GM21717 (cell line): ENCODE measurements at regions not wholly inside any gene's neighbourhood (a gene's known extent, or its start where the extent isn't known, plus 50 kb on each side); places are given as distances from the start of the nearest gene placed in this dataset.
A peak's percentile ranks its signal among the peaks of the same experiment; 100 is the strongest.
"Not testable (repeated sequence)": the region's sequence is repeated elsewhere in the genome, so short reads cannot be mapped to it uniquely, and the experiment has no call there.

Experiments
- ATAC-seq: cut with Tn5 transposase; IDR thresholded peaks from one replicate; pipeline ENCODE4 v1.9.1; 2021; ENCODE audit warnings: mild to moderate bottlenecking, moderate library complexity; ENCODE audit not compliant: unreplicated experiment

DNA sequence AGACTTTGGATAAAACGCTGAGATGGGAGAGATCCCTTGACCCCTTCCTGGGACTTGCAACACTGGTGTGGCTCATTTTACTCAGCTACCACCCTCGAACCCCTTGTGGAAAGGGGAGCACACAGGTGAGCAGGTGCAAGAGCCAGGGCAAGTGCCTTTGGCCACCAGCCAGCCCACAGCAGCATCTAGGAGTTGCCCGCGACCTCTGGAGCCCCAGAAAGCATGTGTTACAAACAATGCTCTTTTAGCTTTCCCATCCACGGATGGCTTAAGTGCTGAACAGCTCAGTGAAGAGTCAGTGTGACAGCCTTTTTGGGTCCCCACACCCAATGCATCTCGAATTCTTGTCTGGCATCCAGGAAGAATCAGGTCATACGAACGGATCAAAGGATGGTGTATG is 197.8 kb downstream of the MEMO1 start:
- ATAC-seq, result no peak

DNA sequence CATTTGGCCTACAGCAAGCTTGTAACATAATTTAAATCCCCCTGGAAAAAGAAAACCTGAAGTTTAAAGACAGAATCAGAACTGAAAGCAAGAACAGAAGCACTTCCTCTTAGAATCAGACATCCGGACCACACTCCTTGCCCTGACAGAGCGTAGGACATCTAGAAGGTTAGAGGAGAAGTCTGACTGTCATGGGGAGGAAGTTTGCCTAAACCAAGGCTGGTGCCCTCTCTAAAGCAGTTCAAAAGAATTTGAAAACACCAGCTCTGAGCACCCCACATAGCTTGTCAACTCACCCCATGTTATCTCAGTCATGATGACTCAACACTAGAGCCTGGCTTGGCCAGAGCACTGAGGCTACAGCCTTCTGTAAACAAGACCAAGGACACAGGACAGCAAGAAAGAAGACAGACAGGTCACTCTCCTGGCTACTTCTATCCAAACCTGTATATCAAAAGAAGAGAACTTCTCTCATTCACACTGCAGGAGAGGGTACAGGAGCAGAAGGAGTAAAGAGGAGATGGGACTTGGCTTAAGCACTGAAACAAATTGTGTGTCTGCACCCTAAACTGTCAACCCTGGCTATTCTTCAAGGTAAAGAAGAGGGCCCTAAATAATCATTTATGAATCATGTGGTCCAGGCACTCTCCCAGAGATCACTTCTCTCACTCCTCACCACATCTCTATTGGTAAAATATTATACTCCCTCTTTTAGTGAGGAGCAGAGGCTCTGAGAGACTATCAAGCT is 198.6 kb downstream of the MEMO1 start:
- ATAC-seq, result peak; percentile 100

DNA sequence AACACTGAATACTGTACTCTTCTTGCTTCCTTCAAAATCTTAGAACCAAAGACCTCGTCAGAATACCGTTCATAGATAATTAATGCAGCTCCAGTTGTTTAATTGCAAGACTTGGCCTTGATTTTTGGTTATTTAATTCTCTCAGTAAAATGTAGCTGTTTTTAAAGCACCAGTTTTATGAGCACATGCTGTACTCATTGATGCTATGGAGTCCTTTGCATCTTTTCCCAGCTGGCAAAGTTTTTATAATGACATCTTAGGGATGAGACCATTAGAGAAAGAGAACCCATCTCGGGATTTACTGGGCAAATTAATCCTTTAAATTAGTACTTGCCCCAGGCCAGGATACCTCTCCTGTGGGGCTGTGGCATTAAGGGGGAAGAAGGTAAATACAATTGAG is 199.3 kb downstream of the MEMO1 start:
- ATAC-seq, result no peak

DNA sequence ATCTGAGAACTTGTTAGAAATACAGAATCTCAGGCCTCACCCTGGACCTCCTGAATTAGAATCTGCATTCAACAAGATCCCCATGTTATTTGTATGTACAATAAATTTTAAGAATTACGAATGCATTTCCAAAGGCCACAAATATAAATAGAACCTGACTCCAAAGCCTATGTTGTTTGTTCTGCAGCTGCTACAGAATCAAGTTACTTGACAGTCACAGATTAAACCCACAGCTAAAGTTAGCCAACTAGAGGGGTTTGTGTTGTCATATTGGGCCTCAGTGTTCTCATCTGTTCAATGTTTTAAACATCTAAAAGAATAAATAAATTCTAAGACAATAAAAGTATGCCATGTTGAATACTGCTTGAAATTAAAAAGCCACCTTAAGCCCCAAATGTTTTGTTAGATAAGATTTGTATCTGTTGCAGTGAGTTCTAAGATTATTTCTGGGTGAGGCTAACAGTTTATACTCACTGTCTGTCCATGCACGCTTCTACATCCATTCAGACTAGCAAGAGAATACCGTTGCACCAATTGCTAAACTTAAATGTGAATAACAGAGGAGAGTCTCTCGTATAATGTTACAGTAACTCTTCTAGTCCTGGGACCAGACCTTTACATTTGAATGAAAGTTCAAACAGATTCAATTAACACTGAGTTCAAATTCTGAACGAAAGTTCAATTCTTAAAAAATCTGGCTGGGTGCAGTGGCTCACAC is 200.4 kb downstream of the MEMO1 start:
- no peak for ATAC-seq

DNA sequence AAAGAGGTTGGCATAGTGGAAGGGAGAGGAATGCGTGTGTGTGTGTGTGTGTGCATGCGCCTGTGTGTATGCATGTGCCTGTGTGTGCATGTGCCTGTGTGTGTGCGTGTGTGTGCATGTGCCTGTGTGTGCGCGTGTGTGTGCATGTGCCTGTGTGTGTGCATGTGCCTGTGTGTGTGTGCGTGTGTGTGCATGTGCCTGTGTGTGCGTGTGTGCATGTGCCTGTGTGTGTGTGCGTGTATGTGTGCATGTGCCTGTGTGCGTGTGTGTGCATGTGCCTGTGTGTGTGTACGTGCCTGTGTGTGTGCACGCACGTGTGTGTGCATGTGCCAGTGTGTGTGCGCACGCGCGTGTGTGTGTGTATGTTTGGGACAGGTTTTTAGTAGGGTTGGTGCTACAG is 205.1 kb downstream of the MEMO1 start:
- no peak for ATAC-seq

DNA sequence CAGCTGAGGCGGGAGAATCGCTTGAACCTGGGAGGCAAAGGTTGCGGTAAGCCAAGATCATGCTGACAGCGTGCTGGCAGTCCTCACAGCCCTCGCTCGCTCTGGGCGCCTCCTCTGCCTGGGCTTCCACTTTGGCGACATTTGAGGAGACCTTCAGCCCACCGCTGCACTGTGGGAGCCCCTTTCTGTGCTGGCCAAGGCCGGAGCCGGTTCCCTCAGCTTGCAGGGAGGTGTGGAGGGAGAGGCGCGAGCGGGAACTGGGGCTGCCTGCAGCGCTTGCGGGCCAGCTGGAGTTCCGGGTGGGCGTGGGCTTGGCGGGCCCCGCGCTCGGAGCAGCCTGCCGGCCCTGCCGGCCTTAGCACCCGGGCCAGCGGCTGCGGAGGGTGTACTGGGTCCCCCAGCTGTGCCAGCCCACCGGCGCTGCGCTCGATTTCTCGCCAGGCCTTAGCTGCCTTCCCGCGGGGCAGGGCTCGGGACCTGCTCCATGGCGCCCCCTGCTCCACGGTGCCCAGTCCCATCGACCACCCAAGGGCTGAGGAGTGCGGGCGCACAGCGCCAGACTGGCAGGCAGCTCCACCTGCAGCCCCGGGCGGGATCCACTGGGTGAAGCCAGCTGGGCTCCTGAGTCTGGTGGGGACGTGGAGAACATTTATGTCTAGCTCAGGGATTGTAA is 207.2 kb downstream of the MEMO1 start:
- not testable (repeated sequence) for ATAC-seq

DNA sequence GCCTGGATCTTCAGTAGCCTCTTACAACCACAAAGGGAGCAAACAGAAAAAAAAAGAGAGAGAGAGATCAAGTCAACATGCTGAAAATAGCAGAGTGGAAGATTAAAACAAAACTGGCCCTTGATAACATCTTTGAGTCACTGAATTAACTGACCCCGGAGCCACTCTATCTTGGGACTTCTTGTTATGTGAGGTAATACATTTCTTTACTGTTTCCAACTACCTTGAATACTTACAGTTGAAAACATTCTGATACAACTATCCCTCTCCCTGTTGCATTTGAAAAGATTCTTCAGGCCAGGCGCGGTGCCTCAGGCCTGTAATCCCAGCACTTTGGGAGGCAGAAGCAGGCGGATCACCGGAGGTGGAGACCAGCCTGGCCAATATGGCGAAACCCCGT is 208.1 kb downstream of the MEMO1 start:
- no peak for ATAC-seq

DNA sequence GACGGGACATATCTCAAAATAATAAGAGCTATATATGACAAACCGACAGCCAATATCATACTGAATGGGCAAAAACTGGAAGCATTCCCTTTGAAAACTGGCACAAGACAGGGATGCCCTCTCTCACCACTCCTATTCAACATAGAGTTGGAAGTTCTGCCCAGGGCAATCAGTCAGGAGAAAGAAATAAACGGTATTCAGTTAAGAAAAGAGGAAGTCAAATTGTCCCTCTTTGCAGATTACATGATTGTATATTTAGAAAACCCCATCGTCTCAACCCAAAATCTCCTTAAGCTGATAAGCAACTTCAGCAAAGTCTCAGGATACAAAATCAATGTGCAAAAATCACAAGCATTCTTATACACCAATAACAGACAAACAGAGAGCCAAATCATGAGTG is 211.5 kb downstream of the MEMO1 start:
- ATAC-seq, result not testable (repeated sequence)

DNA sequence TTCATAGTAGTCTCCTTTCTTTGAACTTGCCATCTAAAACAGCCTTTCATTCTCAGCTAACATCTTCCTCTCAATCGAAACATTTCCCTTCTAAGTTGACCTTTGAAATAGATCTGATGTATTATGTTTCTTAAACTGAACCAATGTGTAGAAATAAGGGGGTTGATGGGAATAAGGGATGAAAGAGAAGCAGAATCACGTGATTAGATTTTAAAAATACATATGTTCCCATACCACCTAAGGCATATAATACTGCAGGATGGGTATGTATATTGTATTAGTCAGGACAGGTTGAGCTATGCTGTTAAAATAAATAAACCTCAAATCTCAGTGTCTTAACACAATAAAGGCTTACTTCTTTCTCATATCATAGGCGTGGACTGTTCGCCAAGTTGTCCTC is 207.5 kb upstream of the SRD5A2 start:
- ATAC-seq, result no peak

DNA sequence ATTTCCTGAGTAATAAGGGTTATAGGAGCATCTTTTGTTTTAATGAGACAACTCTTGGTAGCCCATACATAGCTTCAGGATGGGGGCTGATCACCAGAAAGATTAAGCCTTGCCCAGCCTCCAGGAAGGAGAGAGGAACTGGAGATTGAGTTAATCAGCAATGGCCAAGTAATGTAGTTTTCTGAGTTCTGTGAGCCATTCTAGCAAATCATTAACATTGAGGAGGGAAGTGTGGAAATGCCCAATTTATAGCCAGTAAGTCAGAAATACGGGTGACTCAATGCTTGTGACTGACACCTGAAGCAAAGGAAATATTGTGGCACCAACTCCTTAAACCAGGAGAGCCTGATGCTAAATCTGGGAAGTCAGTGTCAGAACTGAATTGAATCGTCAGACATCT is 205.1 kb upstream of the SRD5A2 start:
- ATAC-seq, result no peak

DNA sequence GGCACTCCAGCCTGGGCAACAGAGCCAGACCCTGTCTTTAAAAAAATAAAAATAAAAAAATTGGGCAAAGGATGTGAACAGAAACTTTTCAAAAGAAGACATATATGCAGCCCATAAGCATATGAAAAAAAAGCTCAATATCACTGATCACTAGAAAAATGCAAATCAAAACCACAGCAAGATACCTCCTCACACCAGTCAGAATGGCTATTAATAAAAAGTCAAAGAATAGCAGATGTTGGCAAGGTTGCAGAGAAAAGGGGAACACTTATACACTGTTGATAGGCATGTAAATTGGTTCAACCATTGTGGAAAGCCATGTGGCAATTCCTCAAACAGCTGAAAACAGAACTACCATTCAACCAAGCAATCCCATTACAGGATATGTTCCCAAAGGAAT is 204.1 kb upstream of the SRD5A2 start:
- ATAC-seq, result no peak

DNA sequence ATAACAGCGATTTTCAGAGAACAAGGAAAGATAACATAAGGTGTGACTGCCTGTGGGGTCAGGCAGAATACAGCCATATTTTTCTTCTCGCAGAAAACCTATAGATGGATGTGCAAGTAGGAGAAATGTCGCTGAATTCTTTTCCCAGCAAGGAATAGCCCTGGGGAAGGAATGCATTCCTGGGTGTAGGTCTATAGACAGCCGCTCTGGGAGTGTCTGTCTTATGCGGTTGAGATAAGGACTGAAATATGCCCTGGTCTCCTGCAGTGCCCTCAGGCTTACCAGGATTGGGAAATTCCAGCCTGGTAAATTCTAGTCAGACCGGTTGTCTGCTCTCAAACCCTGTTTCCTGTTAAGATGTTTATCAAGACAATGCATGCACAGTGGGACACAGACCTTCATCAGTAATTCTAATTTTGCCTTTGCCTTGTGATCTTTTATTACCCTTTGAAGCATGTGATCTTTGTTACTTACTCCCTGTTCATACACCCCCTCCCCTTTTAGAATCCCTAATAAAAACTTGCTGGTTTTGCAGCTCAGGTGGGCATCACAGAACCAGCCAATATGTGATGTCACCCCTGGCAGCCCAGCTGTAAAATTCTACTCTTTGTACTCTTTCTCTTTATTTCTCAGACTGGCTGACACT is 202.8 kb upstream of the SRD5A2 start:
- ATAC-seq, result not testable (repeated sequence)

DNA sequence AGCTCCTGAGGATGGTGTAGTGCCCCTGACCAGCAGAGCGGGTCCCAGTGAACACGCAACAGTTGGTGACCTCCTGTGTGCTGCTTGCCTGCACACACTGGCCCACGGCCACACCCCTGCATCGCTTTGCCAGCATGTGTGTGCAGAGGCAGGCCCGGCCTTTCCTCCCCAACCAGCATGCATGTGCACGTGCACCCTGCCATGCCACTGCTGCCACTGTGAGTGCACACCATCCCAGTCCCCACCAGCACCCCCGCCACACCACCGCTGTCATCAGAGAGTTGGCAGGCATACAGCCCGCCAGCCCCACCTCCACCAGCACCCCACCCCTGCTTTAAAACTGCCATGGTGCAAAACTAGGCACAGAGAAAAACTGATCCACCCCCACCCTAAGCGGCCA is 197.4 kb upstream of the SRD5A2 start:
- ATAC-seq, result no peak

DNA sequence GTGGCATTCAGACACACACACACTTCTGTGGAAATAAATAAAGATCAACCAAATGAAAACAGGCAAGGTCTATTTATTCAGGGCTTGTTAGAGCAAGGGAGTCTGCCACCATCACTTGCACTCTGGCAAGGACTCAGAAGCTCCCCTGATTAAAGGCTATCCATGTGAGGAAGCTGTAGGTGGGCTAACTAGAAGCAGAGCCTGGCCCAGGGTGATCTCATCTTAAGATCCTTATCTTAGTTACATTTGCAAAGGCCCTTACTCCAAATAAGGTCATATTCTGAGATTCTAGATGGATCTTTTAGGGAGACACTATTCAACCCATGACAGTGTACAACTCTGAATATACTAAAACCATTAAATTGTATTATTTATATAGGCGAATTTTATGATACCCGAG is 190.0 kb upstream of the SRD5A2 start:
- ATAC-seq, result no peak

DNA sequence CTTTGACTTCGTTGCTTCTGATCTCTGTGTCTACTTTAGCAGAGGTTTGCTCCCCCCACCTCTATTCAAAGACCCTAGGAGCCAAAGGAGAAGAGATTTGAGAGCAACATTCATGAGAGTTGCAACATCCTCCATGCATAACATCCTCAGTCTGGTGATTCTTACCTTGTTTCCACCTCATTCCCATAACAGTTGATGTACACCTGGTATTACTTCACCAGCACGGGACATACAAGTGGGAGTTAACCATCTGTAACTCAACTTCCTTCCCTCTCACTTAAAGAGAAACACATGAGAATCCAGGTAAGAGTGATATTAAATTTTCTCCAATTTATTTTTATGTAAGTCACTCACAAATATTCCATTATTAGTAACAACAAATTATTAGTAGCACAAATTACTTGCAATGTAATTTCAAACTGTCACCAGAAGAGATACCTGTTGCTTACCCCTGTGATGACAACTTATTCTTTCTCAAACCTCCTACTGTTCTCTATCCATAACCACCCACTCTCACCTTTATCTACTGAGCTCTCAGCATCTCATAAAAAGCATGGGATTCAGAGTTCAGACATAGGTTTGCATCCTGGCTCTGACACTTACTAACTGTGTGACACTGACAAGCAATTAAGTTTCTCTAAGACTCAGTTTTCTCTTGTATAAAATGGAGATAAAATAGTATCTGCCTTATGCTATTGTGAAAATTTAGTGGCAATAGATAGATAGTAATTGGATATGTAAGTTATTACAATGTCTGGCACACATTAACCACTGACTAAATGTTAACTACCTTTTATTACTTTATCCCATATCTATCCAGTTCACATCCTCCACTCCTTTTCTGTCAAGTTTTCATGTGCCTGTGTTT is 184.6 kb upstream of the SRD5A2 start:
- ATAC-seq, result no peak

DNA sequence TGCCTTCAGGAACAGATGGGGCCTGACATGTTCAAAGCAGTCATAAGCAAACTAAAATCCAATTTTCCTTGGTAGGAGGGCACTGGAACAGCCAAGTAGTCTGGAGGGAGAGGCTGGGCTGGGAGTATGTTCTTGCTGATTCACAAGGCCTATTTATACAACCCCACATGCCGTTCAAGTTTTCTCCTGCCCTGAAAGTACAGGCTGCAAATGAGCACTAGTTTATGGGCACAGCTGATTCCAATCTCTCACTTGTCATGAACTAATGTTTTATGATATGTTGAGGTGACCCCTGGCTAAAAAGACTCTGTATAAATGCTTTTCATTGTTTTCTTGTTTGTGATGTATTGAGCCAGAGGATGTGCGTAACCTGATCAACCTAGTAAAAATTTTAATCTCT is 183.4 kb upstream of the SRD5A2 start:
- ATAC-seq, result no peak

DNA sequence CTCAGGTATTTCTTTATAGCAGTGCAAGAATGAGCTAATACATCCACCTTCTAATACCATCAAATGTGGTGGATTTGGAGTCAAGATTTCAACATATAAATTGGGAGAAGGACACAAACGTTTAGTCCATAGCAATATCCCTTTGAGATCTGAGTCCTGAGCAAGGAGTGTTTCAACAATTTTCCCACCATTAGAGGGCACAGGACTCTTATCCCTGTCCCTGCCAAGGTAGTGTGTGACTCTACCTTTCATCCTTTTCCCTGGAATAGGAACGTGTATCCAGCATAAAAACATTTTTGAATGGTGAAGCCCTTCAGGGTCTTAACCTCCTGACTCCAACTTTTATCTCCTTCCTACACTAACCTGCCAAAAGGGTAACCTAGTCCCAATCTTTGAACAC is 181.3 kb upstream of the SRD5A2 start:
- ATAC-seq, result no peak

DNA sequence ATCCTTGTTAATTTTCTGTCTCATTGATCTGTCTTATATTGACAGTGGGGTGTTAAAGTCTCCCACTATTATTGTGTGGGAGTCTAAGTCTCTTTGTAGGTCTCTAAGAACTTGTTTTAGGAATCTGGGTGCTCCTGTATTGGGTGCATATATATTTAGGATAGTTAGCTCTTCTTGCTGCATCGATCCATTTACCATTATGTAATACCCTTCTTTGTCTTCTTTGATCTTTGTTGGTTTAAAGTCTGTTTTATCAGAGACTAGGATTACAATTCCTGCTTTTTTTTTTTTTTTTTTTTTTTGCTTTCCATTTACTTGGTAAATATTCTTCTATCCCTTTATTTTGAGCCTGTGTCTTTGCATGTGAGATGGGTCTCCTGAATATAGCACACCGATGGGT is 176.6 kb upstream of the SRD5A2 start:
- not testable (repeated sequence) for ATAC-seq

DNA sequence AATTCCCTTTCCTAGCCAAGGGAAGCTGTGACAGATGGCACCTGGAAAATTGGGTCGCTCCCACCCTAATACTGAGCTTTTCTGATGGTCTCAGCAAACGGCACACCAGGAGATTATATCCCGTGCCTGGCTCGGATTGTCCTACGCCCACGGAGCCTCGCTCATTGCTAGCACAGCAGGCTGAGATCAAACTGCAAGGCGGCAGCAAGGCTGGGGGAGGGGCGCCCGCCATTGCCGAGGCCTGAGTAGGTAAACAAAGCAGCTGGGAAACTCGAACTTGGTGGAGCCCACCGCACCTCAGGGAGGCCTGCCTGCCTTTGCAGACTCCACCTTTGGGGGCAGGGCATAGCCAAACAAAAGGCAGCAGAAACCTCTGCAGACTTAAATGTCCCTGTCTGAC is 168.0 kb upstream of the SRD5A2 start:
- not testable (repeated sequence) for ATAC-seq

DNA sequence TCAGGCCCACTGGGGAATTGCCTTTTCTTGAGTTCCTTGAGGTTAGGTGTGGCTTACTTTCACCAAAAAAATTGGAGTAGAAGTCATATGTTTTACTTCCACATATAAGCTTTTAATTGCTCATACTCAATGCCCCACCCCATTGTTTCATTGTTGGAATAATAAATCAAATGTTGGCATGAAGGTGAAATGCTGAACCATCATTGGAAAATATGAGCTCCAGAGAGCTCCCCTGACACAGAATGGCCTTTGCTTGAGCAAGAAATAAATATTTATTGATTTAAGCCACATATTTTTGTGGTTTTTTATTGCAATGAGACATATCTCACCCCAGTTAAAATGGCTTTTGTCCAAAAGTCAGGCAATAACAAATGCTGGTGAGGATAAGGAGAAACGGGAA is 167.3 kb upstream of the SRD5A2 start:
- ATAC-seq, result no peak

DNA sequence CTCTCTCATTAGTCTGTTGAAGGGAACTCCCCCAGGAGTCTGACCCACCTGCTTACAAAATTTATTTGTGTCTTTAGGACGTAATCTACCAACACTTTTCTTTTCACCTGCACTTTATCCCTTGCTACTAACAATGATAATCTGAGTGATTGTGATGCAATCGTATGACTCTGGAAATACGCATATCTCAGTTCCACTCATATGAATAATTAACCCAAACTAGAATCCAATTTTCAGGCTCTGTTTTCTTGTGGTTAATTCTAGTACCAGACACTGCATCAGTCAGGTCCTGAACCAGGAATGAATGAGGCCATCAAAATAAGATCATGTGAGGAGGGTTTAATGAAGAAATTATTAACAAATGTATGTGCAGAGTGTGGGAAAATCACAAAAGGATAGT is 158.4 kb upstream of the SRD5A2 start:
- ATAC-seq, result no peak
